ENCODE measurements at regions not wholly inside any gene's neighbourhood (a gene's known extent, or its start where the extent isn't known, plus 50 kb on each side); places are given as distances from the start of the nearest gene placed in this dataset.

DNA sequence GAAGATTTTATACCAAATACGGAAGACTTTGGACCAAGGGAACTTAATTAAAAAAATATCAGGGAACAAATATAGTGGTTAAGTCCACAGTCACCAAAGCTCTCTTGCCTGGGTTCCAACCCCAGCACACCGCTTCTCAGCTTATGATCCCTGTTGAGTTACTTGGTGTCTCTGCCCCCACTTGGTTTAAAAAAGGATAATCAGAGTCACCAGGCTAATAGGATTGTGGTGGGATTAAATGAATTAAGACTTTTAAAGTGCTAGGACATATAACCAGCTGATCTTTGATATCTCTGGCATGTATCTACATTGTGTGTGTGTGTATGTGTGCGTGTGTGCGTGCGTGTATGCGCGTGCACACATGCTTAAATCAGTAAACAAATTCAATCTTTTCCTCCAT is 474.7 kb upstream of the DAB1 start:
- DNase-seq, result no peak

DNA sequence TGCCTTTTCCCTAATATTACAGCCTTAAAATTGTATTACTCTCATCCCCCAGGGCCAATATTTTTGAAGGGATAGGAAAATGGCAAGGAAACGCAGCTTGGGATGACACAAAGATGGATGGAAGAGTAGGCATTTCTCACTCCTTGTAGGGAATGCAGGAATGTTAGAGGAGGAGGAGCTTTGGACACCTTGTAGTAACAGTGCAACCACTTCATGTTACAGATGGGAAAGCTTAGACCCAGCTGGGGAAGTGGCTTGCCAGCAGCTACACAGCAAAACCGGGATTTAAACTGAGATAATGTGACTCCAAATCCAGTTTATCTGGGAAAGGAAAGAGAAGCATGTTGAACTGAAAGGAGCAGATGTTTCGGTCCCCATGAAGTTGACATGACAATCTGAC is 473.7 kb upstream of the DAB1 start:
- no peak for DNase-seq

DNA sequence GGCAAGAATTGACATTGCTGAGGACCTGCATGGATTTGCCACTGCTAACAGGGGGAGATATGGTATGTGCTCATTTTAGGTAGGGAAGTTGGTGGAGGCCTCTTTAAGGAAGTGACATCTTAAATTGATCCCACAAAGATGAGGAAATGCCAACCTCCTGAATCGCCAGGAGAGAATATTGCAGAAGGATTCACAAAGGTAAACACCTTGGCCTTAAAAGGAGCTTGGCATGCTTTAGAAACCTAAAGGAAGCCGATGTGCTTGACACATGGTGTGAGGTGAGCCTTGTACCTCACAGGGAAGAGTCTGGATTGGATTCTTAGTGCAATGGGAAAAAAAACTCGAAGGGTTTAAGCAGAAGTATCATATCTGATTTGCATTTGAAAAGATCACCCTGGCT is 470.5 kb upstream of the DAB1 start:
- no peak for DNase-seq

DNA sequence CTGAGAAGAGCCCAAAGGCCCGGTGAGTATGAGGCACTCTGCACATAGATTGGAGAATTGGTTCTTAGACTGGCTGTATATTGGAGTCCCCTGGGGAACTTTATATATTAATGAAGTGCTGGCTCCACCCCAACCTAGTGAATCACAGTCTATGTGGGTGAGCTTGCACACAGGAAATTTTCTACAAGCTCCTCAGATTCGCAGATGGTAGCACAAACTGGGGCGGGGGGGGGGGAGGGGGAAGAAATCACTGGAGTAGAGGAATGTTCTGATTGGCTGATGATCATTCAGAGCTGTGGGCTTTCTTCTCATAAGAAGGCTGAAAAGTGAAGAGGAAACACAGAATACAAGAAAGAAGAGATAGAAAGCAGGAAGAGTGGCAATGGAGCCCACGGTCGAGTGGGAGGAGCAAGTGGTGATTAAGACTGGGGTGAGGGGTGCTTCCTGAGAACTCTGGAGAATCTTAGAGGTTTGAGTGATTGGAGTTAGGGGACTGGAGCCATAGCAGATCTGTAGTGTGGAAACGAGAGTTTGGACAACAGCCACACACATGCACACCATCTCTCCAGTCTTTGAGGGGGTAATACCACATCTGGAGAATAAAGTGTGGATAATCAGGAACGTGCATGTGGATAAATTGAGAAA is 465.9 kb upstream of the DAB1 start:
- no peak for DNase-seq

DNA sequence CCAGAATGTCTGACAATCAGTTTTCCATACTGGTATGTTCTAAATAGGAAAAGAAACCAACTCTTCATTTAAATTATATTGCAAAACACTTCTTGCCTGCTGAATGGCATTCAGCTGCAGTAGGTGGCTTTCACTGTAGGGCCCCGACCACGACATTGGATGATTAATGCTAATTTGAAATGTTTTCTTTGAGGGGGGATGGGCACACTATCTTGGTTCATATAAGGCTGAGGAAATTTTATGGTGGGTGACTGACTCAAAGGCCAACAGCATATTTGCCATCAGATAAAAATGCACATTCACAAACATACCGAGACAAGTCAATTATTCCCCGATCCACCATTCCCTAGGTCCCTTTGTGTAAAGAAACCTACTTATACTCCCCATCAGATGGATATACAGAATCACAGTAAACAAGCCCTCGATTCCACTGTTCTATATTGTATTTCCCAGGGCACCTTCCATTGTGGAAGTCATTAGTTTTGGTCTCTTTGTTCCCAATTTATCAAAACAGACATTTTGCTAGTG is 464.2 kb upstream of the DAB1 start:
- DNase-seq, result no peak

DNA sequence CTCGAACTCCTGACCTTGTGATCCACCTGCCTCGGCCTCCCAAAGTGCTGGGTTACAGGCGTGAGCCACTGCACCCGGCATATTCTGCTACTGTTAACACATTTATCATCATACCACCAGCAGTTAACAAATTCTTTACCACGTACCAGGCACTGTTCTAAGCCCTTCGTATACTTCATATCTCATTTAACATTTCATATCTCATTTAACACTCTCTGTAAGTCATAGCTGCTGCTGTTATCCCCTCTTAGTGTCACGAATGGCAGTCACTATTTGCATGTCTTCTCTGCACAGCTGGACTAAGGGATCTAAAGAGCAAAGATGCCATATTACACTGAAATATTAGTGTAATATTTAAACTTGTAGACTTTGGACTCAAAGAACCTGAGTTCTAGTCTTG is 462.5 kb upstream of the DAB1 start:
- DNase-seq, result no peak

DNA sequence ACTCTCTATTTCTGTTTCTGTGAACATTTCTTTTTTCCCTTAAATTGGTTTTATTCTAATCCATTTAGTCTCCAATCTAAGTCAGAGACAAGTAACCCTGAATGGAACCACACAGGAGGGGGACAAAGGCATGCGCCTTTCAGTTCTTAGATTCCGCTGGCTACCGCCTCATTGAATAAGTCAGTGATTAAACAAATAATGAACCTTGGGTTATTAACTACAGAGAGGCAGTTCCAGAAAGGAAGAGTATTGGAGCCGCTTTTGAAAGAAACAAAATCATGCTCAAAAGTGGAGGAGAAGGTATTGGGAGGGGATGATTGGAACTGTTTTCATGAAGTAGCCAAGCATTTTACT is 459.8 kb upstream of the DAB1 start:
- no peak for DNase-seq

DNA sequence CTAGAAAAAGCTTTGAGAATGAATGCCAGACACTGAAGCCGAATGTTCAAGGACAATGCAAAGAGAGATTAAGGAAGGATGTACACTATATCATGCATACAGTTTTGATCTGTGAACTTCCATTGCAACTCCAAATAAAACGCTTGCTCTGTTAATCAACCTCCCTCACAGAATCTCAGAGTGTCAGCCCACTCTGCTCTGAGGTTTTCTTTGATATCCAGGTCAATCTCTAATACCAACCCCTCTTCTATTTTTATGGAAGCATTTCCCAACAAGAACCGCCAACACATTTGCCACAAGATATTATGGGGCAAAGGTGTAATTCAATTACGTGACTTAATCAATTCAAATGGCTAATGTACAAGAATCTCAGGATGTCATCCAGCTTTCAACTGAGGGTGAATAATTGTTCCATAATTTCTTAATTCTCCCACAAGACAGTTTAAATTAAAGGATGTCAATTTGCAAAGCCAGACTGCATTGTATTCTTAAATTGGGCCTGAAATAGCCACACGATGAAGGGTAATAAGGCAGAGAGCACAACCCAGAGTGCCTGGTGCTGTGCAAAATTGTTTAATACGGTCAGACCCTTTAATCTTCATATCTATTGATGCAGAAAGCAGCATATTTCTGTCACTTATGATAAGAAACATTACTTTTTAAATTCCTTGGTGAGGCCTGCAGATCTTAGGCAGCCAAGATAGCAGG is 459.2 kb upstream of the DAB1 start:
- no peak for DNase-seq

DNA sequence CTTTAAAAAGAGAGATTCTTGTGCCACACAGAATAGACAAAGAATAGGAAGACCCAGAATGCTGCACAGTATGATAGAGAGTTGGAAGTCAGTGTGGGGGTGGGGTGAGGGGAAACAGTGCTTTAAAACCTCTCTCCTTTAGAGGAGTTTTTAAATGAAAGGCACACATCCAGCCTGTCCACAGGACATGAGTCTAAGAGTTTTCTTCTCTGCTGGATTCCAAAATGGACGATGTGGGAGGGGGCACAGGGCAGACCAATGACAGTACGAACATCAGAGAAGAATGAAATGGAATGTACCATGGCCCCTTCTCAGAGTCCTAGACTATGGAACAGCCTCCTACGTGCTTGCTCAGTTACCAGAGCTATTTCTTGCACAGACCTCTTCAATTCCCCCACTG is 458.2 kb upstream of the DAB1 start:
- no peak for DNase-seq

DNA sequence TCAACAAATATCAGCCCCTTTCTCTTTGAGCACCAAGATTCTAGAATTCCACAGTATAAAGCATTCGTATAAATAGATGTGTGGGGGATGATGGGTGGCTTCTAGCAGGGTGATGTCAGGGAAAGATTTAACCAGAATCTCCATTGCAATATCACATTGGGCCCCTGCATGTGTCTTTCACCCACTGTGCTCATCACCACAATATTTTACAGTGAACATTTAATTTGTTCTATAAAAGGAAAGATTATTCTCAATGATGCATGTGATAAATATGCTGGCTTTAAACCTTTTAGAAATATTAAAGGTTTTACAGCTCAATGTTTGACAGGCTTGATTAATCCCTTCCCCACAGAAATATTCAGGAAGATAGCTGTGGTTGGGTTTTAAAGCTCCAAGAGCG is 457.8 kb upstream of the DAB1 start:
- DNase-seq, result no peak

DNA sequence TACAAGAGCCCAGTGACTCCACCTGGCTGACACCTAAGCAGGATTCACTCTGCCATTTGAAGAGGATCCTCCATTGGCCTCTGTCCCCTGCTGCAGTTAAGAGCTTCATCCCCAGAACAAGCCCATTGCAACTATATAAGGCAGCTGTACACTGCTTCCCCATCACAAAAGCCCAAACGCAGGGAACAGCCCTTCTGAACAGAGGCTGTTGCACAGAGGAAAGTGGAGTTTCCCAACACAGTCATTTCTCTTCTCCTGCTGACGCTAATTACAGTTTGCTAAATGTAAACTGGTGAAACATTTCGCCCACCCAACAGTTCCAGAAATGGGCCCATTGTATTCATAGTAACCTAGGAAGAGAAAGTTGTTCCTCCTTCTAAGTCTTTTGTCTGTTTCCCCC is 455.8 kb upstream of the DAB1 start:
- DNase-seq, result no peak

DNA sequence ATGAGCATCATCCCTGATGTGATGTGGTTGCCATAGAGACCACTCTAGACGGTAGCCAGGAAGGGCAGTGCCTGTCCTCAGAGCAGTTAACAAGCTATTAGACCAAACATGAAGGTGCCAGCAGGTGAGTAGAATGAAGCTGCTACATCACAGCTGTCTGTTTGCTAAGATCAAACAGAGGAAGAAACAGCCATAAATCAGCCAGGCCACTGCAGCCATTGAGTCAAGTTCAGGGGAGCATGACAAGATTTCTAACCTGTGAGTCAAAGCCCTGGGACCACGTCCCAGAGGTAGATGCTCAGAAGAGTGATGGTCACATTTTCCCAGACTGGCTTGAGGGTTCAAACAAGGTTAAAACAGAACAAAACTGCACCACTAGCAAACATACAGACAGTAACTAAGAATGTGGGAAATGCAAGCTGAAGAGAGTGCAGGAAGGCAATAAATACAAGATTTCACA is 450.6 kb upstream of the DAB1 start:
- DNase-seq, result no peak

DNA sequence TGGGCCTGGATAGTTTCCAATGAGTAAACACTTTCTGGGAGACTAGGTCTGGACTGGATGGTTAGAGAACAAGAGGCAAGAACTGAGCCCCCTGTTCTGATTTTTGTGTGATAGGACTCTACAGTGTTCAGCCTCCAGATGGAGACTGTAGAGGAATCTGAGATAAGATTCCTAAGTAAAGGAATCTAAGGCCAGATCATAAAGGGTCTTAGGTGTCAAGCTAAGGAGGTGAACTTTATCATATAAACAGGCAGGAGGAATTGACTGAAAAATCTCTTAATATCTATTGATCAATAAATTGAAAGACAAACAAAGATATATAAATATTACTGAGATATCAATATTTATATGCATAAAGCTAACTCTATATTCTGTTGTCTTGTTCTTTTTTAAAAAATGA is 449.1 kb upstream of the DAB1 start:
- no peak for DNase-seq

DNA sequence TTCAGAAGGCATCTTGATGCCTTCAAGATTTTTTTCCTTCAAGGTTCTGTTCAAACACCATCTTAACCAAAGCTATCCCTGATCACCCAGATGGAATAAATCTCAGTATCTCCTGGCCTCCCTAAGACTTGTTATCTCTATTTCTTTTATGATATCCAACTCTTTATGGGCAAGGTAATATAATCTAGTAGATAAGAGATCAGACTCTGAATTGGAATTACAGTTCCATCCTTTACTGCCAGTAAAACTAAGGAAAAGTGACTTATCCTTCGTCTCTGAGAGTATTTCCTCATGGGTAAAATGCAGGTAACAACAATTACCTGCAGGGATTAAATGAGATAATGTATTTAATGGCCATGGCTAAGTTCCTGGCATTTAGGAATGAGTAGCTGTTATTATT is 445.0 kb upstream of the DAB1 start:
- no peak for DNase-seq

DNA sequence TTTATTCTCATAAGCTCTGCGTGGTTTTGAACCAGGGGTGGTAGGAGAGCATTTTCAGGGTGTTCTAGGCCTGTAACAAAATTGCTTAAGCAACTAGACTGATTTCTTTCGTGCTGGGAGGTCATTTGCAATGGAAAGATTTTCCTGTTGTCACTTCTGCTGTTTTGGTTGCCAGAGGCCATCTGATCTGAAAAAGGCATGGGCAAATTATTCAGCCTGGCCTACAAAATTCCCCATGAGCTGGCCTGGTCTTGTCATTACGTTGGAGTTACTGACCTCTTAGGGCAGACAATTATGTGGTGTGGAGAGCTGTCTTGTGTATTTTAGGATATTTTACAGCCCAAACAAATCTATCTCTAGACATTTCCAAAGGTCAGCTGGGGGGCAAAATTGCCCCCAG is 444.4 kb upstream of the DAB1 start:
- DNase-seq, result no peak

DNA sequence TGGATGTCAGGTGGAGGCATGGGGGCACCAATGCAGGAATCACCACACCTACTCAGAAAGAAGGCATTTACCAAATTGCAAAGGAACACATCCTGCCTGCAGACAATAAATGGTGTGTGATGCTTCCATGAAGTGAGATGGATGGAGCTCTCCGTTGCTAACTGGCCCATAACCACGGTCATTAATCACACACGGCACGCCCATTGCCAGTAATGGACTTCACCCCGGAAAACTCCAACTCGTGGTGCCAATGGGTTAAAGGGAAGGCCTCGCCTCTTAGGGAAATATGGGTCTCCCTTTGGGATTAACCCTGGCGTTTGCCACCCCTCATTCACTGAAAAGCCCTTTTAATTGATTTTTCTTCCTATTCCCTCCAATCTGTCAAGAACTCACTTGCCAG is 443.1 kb upstream of the DAB1 start:
- no peak for DNase-seq

DNA sequence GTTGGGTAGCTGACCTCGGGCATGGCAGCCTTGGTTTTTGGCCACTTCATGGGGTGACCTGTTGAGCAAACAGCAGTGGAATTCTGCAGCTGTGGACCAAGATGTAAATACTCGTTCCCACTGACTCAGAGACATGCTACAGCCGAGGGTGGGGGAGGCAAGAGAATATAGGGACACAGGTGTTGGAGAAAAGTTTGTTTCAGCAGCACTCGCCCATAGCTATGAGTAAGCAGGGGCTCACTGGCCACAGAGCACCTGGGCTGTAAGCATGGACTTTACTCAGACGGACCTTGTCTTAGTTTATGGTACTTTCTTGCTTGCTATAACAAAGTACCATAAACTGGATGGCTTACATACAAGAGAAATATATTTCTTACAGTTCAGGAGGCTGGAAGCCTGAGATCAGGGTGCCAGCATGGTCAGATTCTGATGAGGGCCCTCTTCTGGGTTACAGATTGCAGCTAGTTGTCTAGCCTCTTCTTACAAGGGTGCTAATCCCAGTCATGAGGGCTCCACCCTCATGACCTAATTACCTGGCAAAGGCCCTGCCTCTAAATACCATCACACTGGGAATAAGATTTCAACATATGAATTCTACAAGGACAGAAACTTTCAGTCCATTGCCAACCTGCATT is 437.2 kb upstream of the DAB1 start:
- no peak for DNase-seq

DNA sequence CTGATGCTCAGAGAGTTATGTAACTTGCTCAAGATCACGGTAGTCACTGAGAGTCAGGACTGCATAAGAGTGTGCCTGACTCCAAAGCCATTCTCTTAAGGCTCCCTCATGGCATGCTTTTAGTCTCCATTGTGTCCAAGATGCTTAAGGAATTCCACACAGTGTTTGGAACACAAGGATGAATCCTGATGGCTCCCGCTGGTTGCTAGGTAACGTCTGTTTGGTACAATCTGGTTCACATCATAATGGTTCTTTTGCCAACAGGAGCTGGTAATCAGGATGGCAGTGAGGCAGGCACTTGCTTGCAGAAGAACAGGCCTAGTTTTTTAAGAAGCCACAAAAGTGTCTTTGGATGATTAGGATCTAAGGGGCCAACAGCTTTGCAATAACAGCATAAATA is 436.5 kb upstream of the DAB1 start:
- no peak for DNase-seq

DNA sequence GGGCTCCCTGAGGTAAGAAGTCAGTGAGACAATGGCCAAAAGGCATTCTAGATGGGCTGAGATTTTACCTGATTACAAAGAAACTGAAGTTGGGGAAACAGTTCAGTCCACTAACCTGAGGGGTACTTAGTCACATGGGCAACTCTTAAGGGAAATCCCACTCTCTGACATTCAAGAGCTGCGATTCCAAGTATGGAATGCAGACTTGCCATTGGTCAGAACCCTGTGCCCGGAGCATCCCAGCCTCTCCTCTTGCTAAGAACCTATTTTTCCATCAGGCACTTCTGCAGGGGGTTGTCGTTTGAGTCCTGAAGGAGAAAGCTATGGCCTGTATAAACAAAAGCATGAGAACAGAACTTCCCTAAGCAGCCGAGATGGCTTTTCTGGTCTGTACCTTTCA is 434.9 kb upstream of the DAB1 start:
- no peak for DNase-seq

DNA sequence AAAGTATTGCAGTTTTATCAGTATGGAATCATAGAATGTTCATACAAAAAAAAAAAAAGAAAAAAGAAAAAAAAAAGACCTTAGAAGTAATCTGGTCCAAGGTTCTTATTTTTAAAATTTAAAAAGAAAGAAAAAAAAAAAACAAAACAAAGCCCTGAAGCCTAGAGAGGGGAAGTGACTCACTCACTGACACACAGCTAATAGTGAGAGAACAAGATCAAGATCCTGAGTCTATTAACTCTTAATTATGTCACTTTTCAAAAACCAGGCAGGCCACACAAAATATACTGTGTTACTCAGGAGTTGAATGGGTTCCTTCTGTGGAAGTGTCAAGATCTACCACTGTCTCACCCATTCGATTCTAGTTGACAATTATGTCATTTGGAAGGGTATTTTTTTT is 433.9 kb upstream of the DAB1 start:
- no peak for DNase-seq

DNA sequence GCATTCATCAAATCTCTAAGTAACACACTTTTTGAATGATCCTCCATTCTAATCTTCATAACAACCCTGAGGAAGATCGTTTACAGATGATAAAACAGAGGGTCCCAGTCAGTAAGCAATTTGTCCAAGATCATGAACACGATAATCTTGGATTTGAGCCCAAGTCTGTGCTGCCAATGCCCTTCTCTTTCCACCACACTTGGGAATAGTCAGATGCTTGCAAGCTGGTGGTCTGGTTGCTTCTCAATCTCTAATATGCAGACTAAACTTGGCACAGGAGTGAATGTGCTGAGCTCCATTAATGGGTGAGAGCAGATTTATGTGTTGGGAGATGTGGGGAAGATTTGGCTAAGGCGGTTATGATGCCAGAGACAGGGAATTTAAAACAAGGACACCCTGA is 430.6 kb upstream of the DAB1 start:
- DNase-seq, result no peak

DNA sequence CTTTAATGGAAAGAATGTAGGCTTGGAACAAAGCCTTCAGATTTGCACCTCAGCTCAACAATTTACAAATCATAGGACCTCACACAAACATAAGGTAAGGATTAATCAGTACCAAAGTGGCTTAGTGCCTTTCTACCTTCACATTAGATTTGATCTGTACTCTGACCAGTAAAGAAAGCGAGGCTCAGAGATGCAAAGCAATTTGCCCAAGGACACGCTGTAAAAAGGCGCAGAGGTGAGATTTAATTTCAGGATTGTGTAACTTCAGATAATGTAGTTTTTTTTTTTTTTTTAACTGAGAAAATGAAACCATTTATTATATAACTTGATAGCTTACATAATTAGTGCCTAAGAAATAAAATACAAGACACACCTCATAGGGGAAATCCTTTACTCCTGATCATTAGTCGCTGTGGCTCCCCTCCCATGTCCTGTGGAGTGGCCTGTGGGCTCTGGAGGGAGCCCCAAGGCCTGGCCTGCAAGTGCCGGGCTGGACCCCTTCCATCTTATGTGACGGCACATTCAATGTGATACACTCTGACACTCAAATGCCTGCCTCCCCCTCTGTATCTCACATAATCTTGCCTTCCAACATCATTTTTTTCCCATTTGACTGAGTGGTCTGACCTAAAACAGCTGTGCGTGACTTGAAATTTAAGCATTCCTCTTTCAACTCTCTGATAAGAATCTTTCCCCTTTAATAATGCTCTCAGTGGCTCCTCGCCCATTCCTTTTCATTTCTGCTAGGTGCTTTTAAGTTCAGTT is 426.5 kb upstream of the DAB1 start:
- DNase-seq, result no peak

DNA sequence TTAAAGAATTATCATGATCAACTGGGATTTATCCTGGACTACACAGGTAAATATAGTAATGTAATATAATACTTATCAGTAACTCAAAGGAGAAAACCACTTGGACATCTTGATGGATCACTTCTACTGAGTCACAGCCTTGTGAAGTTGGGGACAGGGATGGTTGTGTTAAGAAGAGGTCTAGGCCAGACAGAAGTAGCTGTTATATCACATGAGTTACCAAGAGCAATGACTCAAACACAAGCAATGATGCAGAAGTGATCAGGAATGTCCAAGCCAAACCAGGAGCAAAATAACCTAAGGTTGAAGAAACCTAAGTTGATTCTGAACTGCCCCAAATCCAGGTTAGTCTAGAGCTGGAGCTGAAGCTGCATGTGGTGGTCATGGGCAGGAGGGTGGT is 424.5 kb upstream of the DAB1 start:
- no peak for DNase-seq

DNA sequence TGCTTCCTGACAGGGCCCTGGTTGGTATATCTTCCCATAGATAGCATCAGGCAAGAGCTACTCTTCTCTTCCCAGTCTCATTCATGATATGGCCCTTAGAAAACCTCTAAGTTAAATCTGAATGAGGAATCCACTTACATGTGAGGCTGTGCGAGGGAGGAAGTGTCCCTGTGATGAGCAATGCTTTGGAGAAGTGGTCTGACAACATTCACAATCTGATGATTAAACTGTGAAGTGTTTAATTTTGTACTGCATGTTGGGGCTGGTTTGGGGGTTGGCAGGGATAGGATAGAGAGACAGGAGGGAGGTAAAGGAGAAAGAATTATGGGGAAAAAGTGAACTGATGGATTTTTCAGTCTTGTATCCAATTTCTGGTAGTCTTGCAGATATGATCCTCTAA is 421.2 kb upstream of the DAB1 start:
- DNase-seq, result no peak

Data from hematopoietic multipotent progenitor cell treated with erythropoietin and hydrocortisone succinate and interleukin-3 and kit ligand, for 8 days (in vitro differentiated cells).